ENCODE measurements at regions not wholly inside any gene's neighbourhood (a gene's known extent, or its start where the extent isn't known, plus 50 kb on each side); places are given as distances from the start of the nearest gene placed in this dataset.

- TF ChIP-seq POLR2A (IDR thresholded peaks at IDR 0.05; ENCODE audit: low read depth, low read length) (no peak), TAF1 (IDR thresholded peaks at IDR 0.05; ENCODE audit: low read depth, low read length) (no peak), POLR2AphosphoS5 (IDR thresholded peaks at IDR 0.05; ENCODE audit: low read depth, low read length) (no peak)
These were observed 303.3 kb downstream of the DOCK8 start for GRCh38 chr9:517993-518392.

All from GM12891 (cell line).